Endothelial cell of umbilical vein (primary cell): ENCODE measurements at regions not wholly inside any gene's neighbourhood (a gene's known extent, or its start where the extent isn't known, plus 50 kb on each side); places are given as distances from the start of the nearest gene placed in this dataset.

ENCODE experiments used
- BruUV-seq: library from RNA; stranded (reverse); fragments of 400-500 nt; replicated peaks from 2 replicates; lab custom pipeline; 2021; lab: Mats Ljungman, UMichigan
- CTCF ChIA-PET: fragments of 300-600, 350-600 bp; sonication (Branson Sonifier 250); formaldehyde crosslinking; loops from one replicate; lab custom pipeline; 2021; ENCODE audit warnings: antibody characterized with exemption, inconsistent platforms; lab: Charles Lee
- POLR2A ChIA-PET: fragments of 300-600, 350-600 bp; sonication (Branson Sonifier 250); formaldehyde crosslinking; loops from one replicate; lab custom pipeline; 2021; ENCODE audit warnings: antibody characterized with exemption, inconsistent platforms; lab: Charles Lee
- DNase-seq: peaks from one replicate; pipeline ENCODE4 v3.0.0-alpha.2; 2011; ENCODE audit warnings: low read depth, low spot score
- FAIRE-seq: peaks from 2 replicates; lab custom pipeline; 2011; peaks lifted over from hg19 to GRCh38; lab: Jason Lieb, UNC
- H2AFZ ChIP-seq: 2 replicates; pipeline ENCODE4 v1.6.0; 2012; ENCODE audit warnings: low read depth, low read length, control low read depth, inconsistent platforms
- H3K27ac ChIP-seq: 2 replicates; pipeline ENCODE4 v1.5.1; 2011; ENCODE audit warnings: low read depth, mild to moderate bottlenecking, control low read depth, low read length, moderate library complexity; ENCODE audit not compliant: insufficient read depth
- H3K27me3 ChIP-seq, 2 experiments: 2 replicates each; pipeline versions ENCODE4 v1.6.0 to v1.6.1; 2011; ENCODE audit warnings: low read length in 2 of 2, mixed read lengths in 1 of 2; ENCODE audit not compliant: control insufficient read depth in 2 of 2, insufficient read depth in 2 of 2
- H3K36me3 ChIP-seq, 2 experiments: 2 replicates in 1 of 2; 3 replicates in 1 of 2; pipeline ENCODE4 v1.5.1; 2011; ENCODE audit warnings: low read length in 2 of 2, mild to moderate bottlenecking in 1 of 2, moderate library complexity in 1 of 2; ENCODE audit not compliant: control insufficient read depth in 2 of 2, insufficient read depth in 2 of 2; ENCODE audit errors: extremely low read depth in 1 of 2
- H3K4me1 ChIP-seq: 3 replicates; pipeline ENCODE4 v1.5.1; 2011; ENCODE audit warnings: mild to moderate bottlenecking, low read length; ENCODE audit not compliant: control insufficient read depth, insufficient read depth; ENCODE audit errors: extremely low read depth
- H3K4me2 ChIP-seq: 2 replicates; pipeline ENCODE4 v1.6.1; 2011; ENCODE audit warnings: low read length, control low read depth, mixed read lengths; ENCODE audit not compliant: insufficient read depth
- H3K4me3 ChIP-seq, 3 experiments: fragments of 200-600 bp in 1 of 3; sonication (generic), shearing (Covaris generic) in 1 of 3; replicated peaks in 1 of 3; 2 replicates each; pipeline ENCODE4 v1.5.1; 2011 to 2016; ENCODE audit warnings: control low read depth in 3 of 3, low read length in 3 of 3, mild to moderate bottlenecking in 2 of 3, inconsistent platforms in 1 of 3, low read depth in 1 of 3, moderate library complexity in 1 of 3; ENCODE audit not compliant: insufficient read depth in 1 of 3
- H3K79me2 ChIP-seq: 2 replicates; pipeline ENCODE4 v1.6.0; 2012; ENCODE audit warnings: low read length, inconsistent platforms; ENCODE audit not compliant: control insufficient read depth, insufficient read depth
- H3K9ac ChIP-seq: replicated peaks from 2 replicates; pipeline ENCODE3; 2011; ENCODE audit warnings: low read length, control low read depth; ENCODE audit not compliant: insufficient read depth; ENCODE audit errors: extremely low read depth
- H3K9me1 ChIP-seq: replicated peaks from 3 replicates; pipeline ENCODE4 v1.6.0; 2011; ENCODE audit warnings: mild to moderate bottlenecking, low read length; ENCODE audit not compliant: control insufficient read depth, insufficient read depth; ENCODE audit errors: extremely low read depth
- H3K9me3 ChIP-seq: replicated peaks from 2 replicates; pipeline ENCODE4 v1.5.1; 2012; ENCODE audit warnings: low read length, inconsistent platforms; ENCODE audit not compliant: control insufficient read depth, insufficient read depth
- H4K20me1 ChIP-seq: replicated peaks from 2 replicates; pipeline ENCODE3; 2011; ENCODE audit warnings: mild to moderate bottlenecking, low read length; ENCODE audit not compliant: control insufficient read depth, insufficient read depth; ENCODE audit errors: extremely low read depth
- CTCF ChIP-seq, 2 donors: IDR thresholded peaks; 1 replicate in 1 of 2; 2 replicates in 1 of 2; pipeline ENCODE4 v1.5.1; 2011; ENCODE audit warnings: low read length in 2 of 2, mild to moderate bottlenecking in 2 of 2, moderate library complexity in 2 of 2, control low read depth in 1 of 2, inconsistent platforms in 1 of 2, low read depth in 1 of 2; ENCODE audit not compliant: insufficient read depth in 1 of 2; ENCODE audit errors: extremely low read depth in 1 of 2
- EZH2 ChIP-seq: IDR thresholded peaks from 2 replicates; pipeline ENCODE4 v1.6.1; 2012; ENCODE audit warnings: borderline replicate concordance, low read depth, mild to moderate bottlenecking, moderate library complexity, low read length, inconsistent platforms; ENCODE audit not compliant: severe bottlenecking
- FOS ChIP-seq: IDR thresholded peaks from 2 replicates; pipeline ENCODE4 v1.6.1; 2011; ENCODE audit warnings: mild to moderate bottlenecking, low read length, moderate library complexity, borderline replicate concordance; ENCODE audit not compliant: insufficient read depth
- GATA2 ChIP-seq: IDR thresholded peaks from 2 replicates; pipeline ENCODE4 v1.7.0; 2011; ENCODE audit warnings: low read depth, mild to moderate bottlenecking, moderate library complexity, mixed read lengths, low read length; ENCODE audit not compliant: insufficient read length, insufficient read depth
- JUN ChIP-seq: IDR thresholded peaks from 2 replicates; pipeline ENCODE4 v1.6.1; 2011; ENCODE audit warnings: borderline replicate concordance, low read depth; ENCODE audit not compliant: insufficient read length, insufficient read depth
- MAX ChIP-seq: IDR thresholded peaks from 2 replicates; pipeline ENCODE4 v1.6.1; 2011; ENCODE audit not compliant: insufficient read depth, insufficient read length
- MYC ChIP-seq: IDR thresholded peaks from one replicate; pipeline ENCODE4 v1.6.1; 2011; ENCODE audit warnings: mild to moderate bottlenecking, low read depth, low read length
- POLR2A ChIP-seq: IDR thresholded peaks from 2 replicates; pipeline ENCODE4 v1.6.1; 2012; ENCODE audit warnings: low read depth, mild to moderate bottlenecking, control low read depth, low read length
- POLR2AphosphoS5 ChIP-seq: IDR thresholded peaks from 2 replicates; pipeline ENCODE4 v1.6.1; 2012; ENCODE audit warnings: low read depth, mild to moderate bottlenecking, control low read depth, low read length, moderate library complexity; ENCODE audit not compliant: insufficient read depth
- dilution Hi-C: fragments of 300-500 bp; cut with MboI; formaldehyde crosslinking; loops from one replicate; pipeline ENCODE4 v1.15.0; 2019; ENCODE audit warnings: low sequenced_read_pairs; ENCODE audit not compliant: extremely low pct_ligation_motif_present
- intact Hi-C: fragments of 100-400 bp; cut with micrococcal nuclease; formaldehyde crosslinking; loops from one replicate; pipeline ENCODE4 v1.10.0; 2022

- Histone ChIP-seq H3K9me3 (peaks cover 5% of the 10 kb centered on the region), H3K79me2 (no peaks in the 10 kb centered on the region), H3K9ac (no peak overlapping the region), H3K27me3 (no peaks in the 10 kb centered on the region), H3K4me3 (no peak overlapping the region), H3K4me2 (no peak overlapping the region), H3K36me3 (no peaks in the 10 kb centered on the region), H3K9me1 (no peaks in the 10 kb centered on the region), H2AFZ (no peak overlapping the region), H3K27ac (no peak overlapping the region), H4K20me1 (no peaks in the 10 kb centered on the region), H3K4me1 (no peaks in the 10 kb centered on the region)
- FAIRE-seq (no peak), DNase-seq (no peak)
- dilution Hi-C loops (no loop called here), intact Hi-C loops (no loop called here)
- no TSS peak for BruUV-seq
- CTCF ChIA-PET: no interaction called here
- TF ChIP-seq CTCF (IDR thresholded peaks at IDR 0.05; ENCODE audit: extremely low read depth in 1 of 2, insufficient read depth in 1 of 2, low read depth in 1 of 2, low read length in 2 of 2) (no peak), JUN (no peak), MYC (no peak), GATA2 (no peak), FOS (no peak), POLR2A (no peak)
- POLR2A ChIA-PET: no interaction called here
Measured at GRCh38 chr5:3417376-3417943, 178.2 kb upstream of the IRX1 start.

- TF ChIP-seq MAX (no peak), GATA2 (no peak), MYC (no peak), JUN (no peak), EZH2 (no peak), CTCF (IDR thresholded peaks at IDR 0.05; ENCODE audit: extremely low read depth in 1 of 2, insufficient read depth in 1 of 2, low read depth in 1 of 2, low read length in 2 of 2) (no peak), POLR2A (no peak), FOS (no peak), POLR2AphosphoS5 (no peak)
- ChIA-PET CTCF (no interaction called here), POLR2A (no interaction called here)
- Histone ChIP-seq H3K9me3 (peaks cover 5% of the 10 kb centered on the region), H3K4me2 (no peak overlapping the region), H3K27ac (no peak overlapping the region), H3K4me3 (no peak overlapping the region), H3K9me1 (no peaks in the 10 kb centered on the region), H2AFZ (no peak overlapping the region), H4K20me1 (no peaks in the 10 kb centered on the region), H3K4me1 (no peaks in the 10 kb centered on the region), H3K79me2 (no peaks in the 10 kb centered on the region), H3K36me3 (no peaks in the 10 kb centered on the region), H3K9ac (no peak overlapping the region), H3K27me3 (no peaks in the 10 kb centered on the region)
- FAIRE-seq (no peak), DNase-seq (no peak)
- BruUV-seq: no TSS peak
- dilution Hi-C loops (no loop called here), intact Hi-C loops (no loop called here)
Measured at GRCh38 chr5:3414371-3414770, 181.3 kb upstream of the IRX1 start.
